ENCODE measurements at regions not wholly inside any gene's neighbourhood (a gene's known extent, or its start where the extent isn't known, plus 50 kb on each side); places are given as distances from the start of the nearest gene placed in this dataset.

DNA sequence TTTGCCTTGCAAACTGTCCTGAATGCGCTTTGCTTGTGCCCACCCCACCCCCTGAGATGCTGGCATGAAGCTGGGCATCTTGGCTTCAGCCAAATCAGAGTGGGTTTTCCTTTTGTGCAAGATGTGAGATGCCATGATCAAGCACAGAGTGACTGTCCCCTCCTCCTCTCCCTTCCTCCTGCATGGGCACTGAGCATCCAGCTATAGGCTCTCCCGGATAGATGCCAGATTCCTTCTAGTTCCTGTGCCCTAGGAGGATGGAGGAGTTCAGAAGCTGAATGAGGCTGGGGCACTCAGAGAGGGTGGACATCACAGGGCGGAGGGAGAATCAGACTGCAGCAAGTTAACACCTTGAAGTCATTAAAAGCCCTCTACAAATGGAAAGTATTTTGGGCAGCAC is 384.1 kb upstream of the CCL2 start:
- TF ChIP-seq, protein P1, sequence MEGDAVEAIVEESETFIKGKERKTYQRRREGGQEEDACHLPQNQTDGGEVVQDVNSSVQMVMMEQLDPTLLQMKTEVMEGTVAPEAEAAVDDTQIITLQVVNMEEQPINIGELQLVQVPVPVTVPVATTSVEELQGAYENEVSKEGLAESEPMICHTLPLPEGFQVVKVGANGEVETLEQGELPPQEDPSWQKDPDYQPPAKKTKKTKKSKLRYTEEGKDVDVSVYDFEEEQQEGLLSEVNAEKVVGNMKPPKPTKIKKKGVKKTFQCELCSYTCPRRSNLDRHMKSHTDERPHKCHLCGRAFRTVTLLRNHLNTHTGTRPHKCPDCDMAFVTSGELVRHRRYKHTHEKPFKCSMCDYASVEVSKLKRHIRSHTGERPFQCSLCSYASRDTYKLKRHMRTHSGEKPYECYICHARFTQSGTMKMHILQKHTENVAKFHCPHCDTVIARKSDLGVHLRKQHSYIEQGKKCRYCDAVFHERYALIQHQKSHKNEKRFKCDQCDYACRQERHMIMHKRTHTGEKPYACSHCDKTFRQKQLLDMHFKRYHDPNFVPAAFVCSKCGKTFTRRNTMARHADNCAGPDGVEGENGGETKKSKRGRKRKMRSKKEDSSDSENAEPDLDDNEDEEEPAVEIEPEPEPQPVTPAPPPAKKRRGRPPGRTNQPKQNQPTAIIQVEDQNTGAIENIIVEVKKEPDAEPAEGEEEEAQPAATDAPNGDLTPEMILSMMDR (IDR thresholded peaks at IDR 0.05 in 2 of 3, conservative IDR thresholded peaks at IDR 0.05 in 1 of 3; ENCODE audit: control insufficient read depth in 2 of 3, extremely low read depth in 1 of 3, insufficient read depth in 1 of 3, low read depth in 3 of 3, low read length in 3 of 3), result no peak
- TF ChIP-seq CBX3 (IDR thresholded peaks at IDR 0.05; ENCODE audit: borderline replicate concordance, low read depth) (no peak), EED (IDR thresholded peaks at IDR 0.05; ENCODE audit: low read depth) (no peak), TCF3 (IDR thresholded peaks at IDR 0.05; ENCODE audit: borderline replicate concordance, insufficient read depth, low read depth, low read length) (no peak)

Data from GM12878 (cell line).